Ascending aorta (tissue), 2 donors: ENCODE measurements at regions not wholly inside any gene's neighbourhood (a gene's known extent, or its start where the extent isn't known, plus 50 kb on each side); places are given as distances from the start of the nearest gene placed in this dataset.

ENCODE experiments used
- DNase-seq, 2 donors: peaks; one replicate each; pipeline ENCODE4 v3.0.0-alpha.2; 2019; ENCODE audit warnings: low spot score in 2 of 2
- H3K27ac ChIP-seq, 2 donors: fragments of 200-600 bp; sonication (generic); one replicate each; pipeline ENCODE4 v1.5.1; 2016 to 2017; ENCODE audit warnings: mild to moderate bottlenecking in 1 of 2
- H3K27me3 ChIP-seq: fragments of 200-600 bp; sonication (generic); one replicate; pipeline ENCODE4 v1.5.1; 2017
- H3K36me3 ChIP-seq, 2 donors: fragments of 200-600 bp; sonication (generic); one replicate each; pipeline ENCODE4 v1.5.1; 2016
- H3K4me1 ChIP-seq, 2 donors: fragments of 200-600 bp; sonication (generic); one replicate each; pipeline ENCODE4 v1.5.1; 2016 to 2017; ENCODE audit warnings: mild to moderate bottlenecking in 1 of 2
- H3K4me3 ChIP-seq, 2 donors: fragments of 200-600 bp; sonication (generic); one replicate each; pipeline ENCODE4 v1.5.1; 2016 to 2017; ENCODE audit warnings: mild to moderate bottlenecking in 1 of 2
- H3K9me3 ChIP-seq, 2 donors: fragments of 200-600 bp; sonication (generic); one replicate each; pipeline ENCODE4 v1.5.1; 2016
- CTCF ChIP-seq, 3 experiments: fragments of 200-600 bp in 2 of 3; fragments of 450-650 bp in 1 of 3; sonication (generic) in 2 of 3; IDR thresholded peaks; one replicate each; pipeline ENCODE4 v1.5.1; 2016 to 2019; ENCODE audit warnings: antibody characterized with exemption in 3 of 3, mild to moderate bottlenecking in 1 of 3, moderate library complexity in 1 of 3
- intact Hi-C: fragments of 100-400 bp; cut with DNase I; formaldehyde crosslinking; loops from one replicate; pipeline ENCODE4 v1.15.1; 2023

GRCh38 chr22:44632541-44633396, 69.2 kb upstream of the PRR5 start:
- no peak for TF ChIP-seq CTCF (IDR thresholded peaks at IDR 0.05)
- Histone ChIP-seq H3K9me3 (no peaks in the 10 kb centered on the region), H3K27ac (no peak overlapping the region), H3K4me3 (no peak overlapping the region), H3K4me1 (no peaks in the 10 kb centered on the region), H3K36me3 (no peaks in the 10 kb centered on the region), H3K27me3 (no peaks in the 10 kb centered on the region)
- intact Hi-C loops = no loop called here
- no peak for DNase-seq

- Histone ChIP-seq H3K9me3 (no peaks in the 10 kb centered on the region), H3K27ac (no peak overlapping the region), H3K4me1 (no peaks in the 10 kb centered on the region), H3K36me3 (no peaks in the 10 kb centered on the region), H3K4me3 (no peak overlapping the region), H3K27me3 (no peaks in the 10 kb centered on the region)
- no peak for TF ChIP-seq CTCF (IDR thresholded peaks at IDR 0.05)
- DNase-seq = no peak
- intact Hi-C loops = no loop called here
Measured at GRCh38 chr22:44630826-44631225, 71.2 kb upstream of the PRR5 start.

- Histone ChIP-seq H3K4me3 (no peak overlapping the region), H3K9me3 (no peaks in the 10 kb centered on the region), H3K36me3 (no peaks in the 10 kb centered on the region), H3K4me1 (no peaks in the 10 kb centered on the region), H3K27ac (no peak overlapping the region), H3K27me3 (no peaks in the 10 kb centered on the region)
- intact Hi-C loops = no loop called here
- TF ChIP-seq CTCF (IDR thresholded peaks at IDR 0.05) = no peak
- DNase-seq = no peak
Measured at GRCh38 chr22:44628835-44629234, 73.2 kb upstream of the PRR5 start.

GRCh38 chr22:44628273-44628672, 73.7 kb upstream of the PRR5 start:
- intact Hi-C loops = no loop called here
- TF ChIP-seq CTCF (IDR thresholded peaks at IDR 0.05) = no peak
- Histone ChIP-seq H3K27me3 (no peaks in the 10 kb centered on the region), H3K36me3 (no peaks in the 10 kb centered on the region), H3K4me1 (no peaks in the 10 kb centered on the region), H3K4me3 (no peak overlapping the region), H3K9me3 (no peaks in the 10 kb centered on the region), H3K27ac (no peak overlapping the region)
- no peak for DNase-seq

- Histone ChIP-seq H3K36me3 (no peaks in the 10 kb centered on the region), H3K27me3 (no peaks in the 10 kb centered on the region), H3K4me3 (no peak overlapping the region), H3K4me1 (no peaks in the 10 kb centered on the region), H3K27ac (no peak overlapping the region), H3K9me3 (no peaks in the 10 kb centered on the region)
- no peak for DNase-seq
- intact Hi-C loops = no loop called here
- TF ChIP-seq CTCF (IDR thresholded peaks at IDR 0.05) = no peak
Measured at GRCh38 chr22:44627521-44628139, 74.4 kb upstream of the PRR5 start.
